Osteocyte (in vitro differentiated cells): ENCODE measurements at regions not wholly inside any gene's neighbourhood (a gene's known extent, or its start where the extent isn't known, plus 50 kb on each side); places are given as distances from the start of the nearest gene placed in this dataset.

Experiments used
- DNase-seq: peaks from one replicate; pipeline ENCODE4 v3.0.0; 2021; ENCODE audit warnings: mixed read lengths; ENCODE audit not compliant: unreplicated experiment; ENCODE audit errors: extremely low spot score
- H3K27ac Mint-ChIP-seq: one replicate; pipeline ENCODE4 v1.8.0; 2021; ENCODE audit warnings: mild to moderate bottlenecking, mixed read lengths; ENCODE audit not compliant: unreplicated experiment
- H3K27me3 Mint-ChIP-seq: one replicate; pipeline ENCODE4 v1.8.0; 2021; ENCODE audit warnings: mixed read lengths; ENCODE audit not compliant: unreplicated experiment
- H3K36me3 Mint-ChIP-seq: one replicate; pipeline ENCODE4 v1.8.0; 2021; ENCODE audit warnings: mixed read lengths; ENCODE audit not compliant: unreplicated experiment
- H3K4me1 Mint-ChIP-seq: one replicate; pipeline ENCODE4 v1.8.0; 2021; ENCODE audit warnings: mixed read lengths; ENCODE audit not compliant: unreplicated experiment
- H3K4me3 Mint-ChIP-seq: one replicate; pipeline ENCODE4 v1.8.0; 2021; ENCODE audit warnings: mild to moderate bottlenecking, moderate library complexity, mixed read lengths; ENCODE audit not compliant: unreplicated experiment
- H3K9me3 Mint-ChIP-seq: one replicate; pipeline ENCODE4 v1.8.0; 2021; ENCODE audit warnings: mixed read lengths; ENCODE audit not compliant: unreplicated experiment
- TF ChIP-seq, protein P1 (sequence below): fragments of 200-600 bp; sonication (generic); IDR thresholded peaks from 2 replicates; pipeline ENCODE4 v1.5.0; 2021; ENCODE audit warnings: antibody characterized with exemption, mild to moderate bottlenecking, moderate library complexity

DNA sequence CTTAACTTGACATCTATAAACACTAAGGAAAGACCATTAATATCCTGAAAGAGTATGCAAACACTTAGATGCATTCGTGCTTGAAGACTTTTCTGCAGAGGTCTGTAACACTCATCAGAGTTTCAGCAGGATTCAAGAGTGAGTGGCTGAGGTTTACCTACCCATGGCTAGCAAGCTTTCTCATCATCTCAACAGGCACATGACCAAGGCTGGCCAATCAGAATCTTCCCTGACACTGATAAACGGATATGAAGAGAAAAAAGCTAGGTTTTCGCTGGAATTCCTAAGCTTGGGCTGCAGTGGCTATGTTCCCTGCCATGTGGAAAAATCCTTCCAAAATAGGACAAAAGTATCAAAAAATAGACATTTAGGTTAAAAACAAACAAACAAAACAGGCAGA lies 162.1 kb upstream of the USP15 start:
- H3K27me3 Mint-ChIP-seq = peaks cover 5% of the 10 kb centered on the region
- no peaks in the 10 kb centered on the region for H3K4me1 Mint-ChIP-seq
- H3K36me3 Mint-ChIP-seq = no peaks in the 10 kb centered on the region
- H3K9me3 Mint-ChIP-seq = no peaks in the 10 kb centered on the region
- DNase-seq = no peak
- H3K27ac Mint-ChIP-seq = no peak overlapping the region
- no peak overlapping the region for H3K4me3 Mint-ChIP-seq
- TF ChIP-seq, protein P1, sequence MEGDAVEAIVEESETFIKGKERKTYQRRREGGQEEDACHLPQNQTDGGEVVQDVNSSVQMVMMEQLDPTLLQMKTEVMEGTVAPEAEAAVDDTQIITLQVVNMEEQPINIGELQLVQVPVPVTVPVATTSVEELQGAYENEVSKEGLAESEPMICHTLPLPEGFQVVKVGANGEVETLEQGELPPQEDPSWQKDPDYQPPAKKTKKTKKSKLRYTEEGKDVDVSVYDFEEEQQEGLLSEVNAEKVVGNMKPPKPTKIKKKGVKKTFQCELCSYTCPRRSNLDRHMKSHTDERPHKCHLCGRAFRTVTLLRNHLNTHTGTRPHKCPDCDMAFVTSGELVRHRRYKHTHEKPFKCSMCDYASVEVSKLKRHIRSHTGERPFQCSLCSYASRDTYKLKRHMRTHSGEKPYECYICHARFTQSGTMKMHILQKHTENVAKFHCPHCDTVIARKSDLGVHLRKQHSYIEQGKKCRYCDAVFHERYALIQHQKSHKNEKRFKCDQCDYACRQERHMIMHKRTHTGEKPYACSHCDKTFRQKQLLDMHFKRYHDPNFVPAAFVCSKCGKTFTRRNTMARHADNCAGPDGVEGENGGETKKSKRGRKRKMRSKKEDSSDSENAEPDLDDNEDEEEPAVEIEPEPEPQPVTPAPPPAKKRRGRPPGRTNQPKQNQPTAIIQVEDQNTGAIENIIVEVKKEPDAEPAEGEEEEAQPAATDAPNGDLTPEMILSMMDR = no peak

DNA sequence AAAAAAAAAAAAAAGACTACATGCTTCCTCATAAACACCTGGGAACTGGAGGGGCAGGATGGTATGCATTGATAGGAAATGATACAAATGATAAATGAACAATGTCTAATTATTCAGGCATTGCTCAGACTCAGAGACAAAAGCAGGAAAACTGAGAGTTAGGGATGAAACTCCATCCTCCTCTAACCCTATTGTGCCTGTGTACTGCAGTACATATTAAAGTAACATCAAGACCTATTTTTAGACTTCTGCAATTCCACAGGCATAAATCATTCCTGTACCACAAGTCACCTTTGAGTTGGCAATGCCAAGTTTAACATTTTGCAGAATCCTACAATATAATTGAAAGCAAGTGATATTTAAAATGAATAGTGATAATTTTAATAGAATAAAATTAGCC lies 156.5 kb upstream of the USP15 start:
- Mint-ChIP-seq H3K4me3 (no peak overlapping the region), H3K27me3 (peaks cover 18% of the 10 kb centered on the region), H3K4me1 (no peaks in the 10 kb centered on the region), H3K9me3 (no peaks in the 10 kb centered on the region), H3K36me3 (no peaks in the 10 kb centered on the region), H3K27ac (no peak overlapping the region)
- DNase-seq = no peak
- TF ChIP-seq, protein P1 = no peak

DNA sequence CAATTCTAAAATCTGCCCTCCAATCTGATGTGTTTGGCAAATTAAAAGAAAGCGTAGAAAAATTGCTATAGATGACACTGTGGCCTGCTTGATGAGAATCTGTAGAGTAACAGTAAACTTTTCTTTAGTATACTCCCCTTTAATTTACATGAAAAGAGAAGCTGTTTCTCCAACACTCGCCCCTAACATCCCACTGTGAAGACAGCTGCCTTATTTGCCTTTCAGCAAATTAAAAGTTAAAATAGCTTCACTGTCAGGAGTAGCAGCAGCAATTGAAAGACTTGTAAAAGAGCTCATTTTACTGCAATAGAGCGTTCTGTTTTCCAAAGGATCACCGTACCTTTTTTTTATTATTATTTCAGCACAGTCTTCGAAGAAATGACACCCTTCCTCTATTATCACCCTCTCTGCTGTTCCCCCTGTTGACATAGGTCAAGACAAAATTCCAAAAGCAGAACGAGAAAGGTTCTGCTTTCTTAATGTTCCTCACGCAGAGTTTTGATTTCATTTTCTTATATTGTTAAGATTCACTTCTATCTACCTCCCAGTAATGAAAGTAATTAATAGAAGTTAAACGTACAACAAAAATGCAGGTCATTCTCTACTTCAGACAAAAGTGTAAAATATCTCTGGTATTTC lies 153.5 kb upstream of the USP15 start:
- no peak overlapping the region for H3K27ac Mint-ChIP-seq
- peaks cover 18% of the 10 kb centered on the region for H3K27me3 Mint-ChIP-seq
- H3K9me3 Mint-ChIP-seq = no peaks in the 10 kb centered on the region
- no peak overlapping the region for H3K4me3 Mint-ChIP-seq
- TF ChIP-seq, protein P1 = no peak
- H3K4me1 Mint-ChIP-seq = no peaks in the 10 kb centered on the region
- H3K36me3 Mint-ChIP-seq = no peaks in the 10 kb centered on the region
- DNase-seq = no peak

DNA sequence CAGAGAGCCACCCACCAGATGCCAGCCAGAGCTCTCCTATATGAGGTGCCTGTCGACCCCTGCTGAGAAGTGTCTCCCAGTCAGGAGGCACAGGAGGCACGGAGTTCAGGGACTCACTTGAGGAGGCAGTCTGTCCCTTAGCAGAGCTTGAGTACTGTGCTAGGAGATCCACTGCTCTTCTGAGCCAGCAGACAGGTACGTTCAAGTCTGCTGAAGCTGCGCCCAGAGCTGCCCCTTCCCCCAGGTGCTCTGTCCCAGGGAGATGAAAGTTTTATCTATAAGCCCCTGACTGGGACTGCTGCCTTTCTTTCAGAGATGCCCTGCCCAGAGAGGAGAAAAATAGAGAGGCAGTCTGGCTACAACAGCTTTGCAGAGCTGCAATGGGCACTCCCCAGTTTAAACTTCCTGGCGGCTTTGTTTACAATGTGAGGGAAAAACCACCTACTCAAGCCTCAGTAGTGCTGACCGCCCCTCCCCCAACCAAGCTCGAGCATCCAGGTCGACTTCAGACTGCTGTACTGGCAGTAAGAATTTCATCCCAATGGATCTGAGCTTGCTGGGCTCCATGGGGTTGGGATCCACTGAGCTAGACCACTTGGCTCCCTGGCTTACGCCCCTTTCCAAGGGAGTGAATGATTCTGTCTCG lies 146.7 kb upstream of the USP15 start:
- TF ChIP-seq, protein P1 = no peak
- Mint-ChIP-seq H3K36me3 (no peaks in the 10 kb centered on the region), H3K4me3 (no peak overlapping the region), H3K27ac (no peak overlapping the region), H3K27me3 (peaks cover 9% of the 10 kb centered on the region), H3K4me1 (no peaks in the 10 kb centered on the region), H3K9me3 (no peaks in the 10 kb centered on the region)
- DNase-seq = no peak

DNA sequence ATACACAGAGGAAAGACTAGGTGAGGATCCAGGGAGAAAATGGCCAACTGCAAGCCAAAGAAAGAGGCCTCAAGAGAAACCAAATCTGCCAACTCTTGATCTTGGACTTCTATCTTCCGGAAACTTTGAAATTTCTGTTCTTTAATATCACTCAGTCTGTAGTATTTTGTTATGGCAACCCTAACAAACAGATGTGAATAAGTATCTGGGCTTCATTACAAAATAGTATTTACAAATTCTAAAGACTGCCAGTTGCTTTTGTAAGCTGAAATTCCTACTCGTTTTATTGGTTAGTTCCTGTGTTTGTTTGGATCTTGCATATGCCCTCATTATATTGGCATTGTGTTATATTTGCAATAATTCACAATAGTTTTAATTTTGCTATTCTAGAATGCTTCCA lies 143.2 kb upstream of the USP15 start:
- Mint-ChIP-seq H3K4me3 (no peak overlapping the region), H3K36me3 (no peaks in the 10 kb centered on the region), H3K27ac (no peak overlapping the region), H3K27me3 (peaks cover 16% of the 10 kb centered on the region), H3K4me1 (no peaks in the 10 kb centered on the region), H3K9me3 (no peaks in the 10 kb centered on the region)
- no peak for DNase-seq
- TF ChIP-seq, protein P1 = no peak
